Iris pigment epithelial cell (primary cell): ENCODE measurements at regions not wholly inside any gene's neighbourhood (a gene's known extent, or its start where the extent isn't known, plus 50 kb on each side); places are given as distances from the start of the nearest gene placed in this dataset.

Experiments
- DNase-seq: peaks from one replicate; pipeline ENCODE4 v3.0.0-alpha.2; 2011; ENCODE audit warnings: low read depth

GRCh38 chr6:155850408-155850841 lies 394.8 kb upstream of the NOX3 start:
- peak; percentile 50 for DNase-seq

GRCh38 chr6:155847711-155848110 lies 392.1 kb upstream of the NOX3 start:
- no peak for DNase-seq

- no peak for DNase-seq
Measured at GRCh38 chr6:155837474-155837873, 381.8 kb upstream of the NOX3 start.

- peak; percentile 76 for DNase-seq
Measured at GRCh38 chr6:155832596-155832995, 377.0 kb upstream of the NOX3 start.

GRCh38 chr6:155830531-155830930 lies 374.9 kb upstream of the NOX3 start:
- no peak for DNase-seq

GRCh38 chr6:155829646-155830045 lies 374.0 kb upstream of the NOX3 start:
- no peak for DNase-seq

GRCh38 chr6:155828989-155829388 lies 373.4 kb upstream of the NOX3 start:
- no peak for DNase-seq

GRCh38 chr6:155818698-155819097 lies 363.1 kb upstream of the NOX3 start:
- no peak for DNase-seq

GRCh38 chr6:155813548-155813947 lies 357.9 kb upstream of the NOX3 start:
- no peak for DNase-seq

GRCh38 chr6:155807243-155807642 lies 351.6 kb upstream of the NOX3 start:
- no peak for DNase-seq

GRCh38 chr6:155801046-155801445 lies 345.4 kb upstream of the NOX3 start:
- no peak for DNase-seq

GRCh38 chr6:155798876-155799275 lies 343.2 kb upstream of the NOX3 start:
- peak; percentile 5 for DNase-seq

- peak; percentile 25 for DNase-seq
Measured at GRCh38 chr6:155795173-155795796, 339.6 kb upstream of the NOX3 start.

GRCh38 chr6:155791891-155792290 lies 336.3 kb upstream of the NOX3 start:
- DNase-seq: no peak

GRCh38 chr6:155791186-155791585 lies 335.5 kb upstream of the NOX3 start:
- no peak for DNase-seq

- DNase-seq: no peak
Measured at GRCh38 chr6:155787168-155787567, 331.5 kb upstream of the NOX3 start.

- no peak for DNase-seq
Measured at GRCh38 chr6:155786528-155786927, 330.9 kb upstream of the NOX3 start.

GRCh38 chr6:155782739-155783459 lies 327.3 kb upstream of the NOX3 start:
- DNase-seq: peak; percentile 50

- peak; percentile 93 for DNase-seq
Measured at GRCh38 chr6:155782320-155782731, 326.7 kb upstream of the NOX3 start.

GRCh38 chr6:155779456-155779855 lies 323.8 kb upstream of the NOX3 start:
- no peak for DNase-seq

GRCh38 chr6:155778336-155778735 lies 322.7 kb upstream of the NOX3 start:
- peak; percentile 12 for DNase-seq

GRCh38 chr6:155771822-155772221 lies 316.2 kb upstream of the NOX3 start:
- DNase-seq: no peak

GRCh38 chr6:155770856-155771255 lies 315.2 kb upstream of the NOX3 start:
- no peak for DNase-seq

- DNase-seq: no peak
Measured at GRCh38 chr6:155770313-155770712, 314.7 kb upstream of the NOX3 start.
